Calu3 (cell line): ENCODE measurements at regions not wholly inside any gene's neighbourhood (a gene's known extent, or its start where the extent isn't known, plus 50 kb on each side); places are given as distances from the start of the nearest gene placed in this dataset.

Experiments used
- BruUV-seq: library from RNA; stranded (reverse); fragments of 400-500 nt; replicated peaks from 2 replicates; lab custom pipeline; 2021; lab: Mats Ljungman, UMichigan
- CTCF ChIA-PET: fragments of 300-600 bp; sonication (Branson Sonifier 250); formaldehyde crosslinking; loops from one replicate; lab custom pipeline; 2022; ENCODE audit warnings: antibody characterized with exemption; lab: Charles Lee
- DNase-seq: peaks from one replicate; pipeline ENCODE4 v3.0.0; 2022
- H3K27ac Mint-ChIP-seq: one replicate; pipeline ENCODE4 v1.8.0; 2022; ENCODE audit warnings: mixed read lengths; ENCODE audit not compliant: unreplicated experiment
- H3K27me3 Mint-ChIP-seq: one replicate; pipeline ENCODE4 v1.8.0; 2022; ENCODE audit warnings: mixed read lengths; ENCODE audit not compliant: unreplicated experiment
- H3K36me3 Mint-ChIP-seq: one replicate; pipeline ENCODE4 v1.8.0; 2022; ENCODE audit warnings: mild to moderate bottlenecking, moderate library complexity, mixed read lengths; ENCODE audit not compliant: insufficient read depth, unreplicated experiment
- H3K4me1 Mint-ChIP-seq: one replicate; pipeline ENCODE4 v1.8.0; 2022; ENCODE audit warnings: mild to moderate bottlenecking, low read depth, mixed read lengths; ENCODE audit not compliant: unreplicated experiment
- H3K4me3 Mint-ChIP-seq: one replicate; pipeline ENCODE4 v1.8.0; 2022; ENCODE audit warnings: mild to moderate bottlenecking, low read depth, moderate library complexity, mixed read lengths; ENCODE audit not compliant: unreplicated experiment
- H3K9me3 Mint-ChIP-seq: one replicate; pipeline ENCODE4 v1.8.0; 2022; ENCODE audit warnings: low read depth, mixed read lengths; ENCODE audit not compliant: unreplicated experiment
- CTCF ChIP-seq: fragments of 200-600 bp; IDR thresholded peaks from one replicate; pipeline ENCODE4 v1.8.0; 2022; ENCODE audit warnings: antibody characterized with exemption; ENCODE audit not compliant: unreplicated experiment
- intact Hi-C: fragments of 100-400 bp; cut with micrococcal nuclease; formaldehyde crosslinking; loops from one replicate; pipeline ENCODE4 v1.10.0; 2022; ENCODE audit not compliant: unreplicated experiment

GRCh38 chr18:61679836-61680235 is 213.0 kb downstream of the RNF152 start:
- Mint-ChIP-seq H3K4me3 (no peak overlapping the region), H3K9me3 (peaks cover 4% of the 10 kb centered on the region), H3K4me1 (no peaks in the 10 kb centered on the region), H3K36me3 (no peaks in the 10 kb centered on the region), H3K27me3 (no peaks in the 10 kb centered on the region), H3K27ac (no peak overlapping the region)
- CTCF ChIA-PET: no interaction called here
- intact Hi-C loops: no loop called here
- no peak for TF ChIP-seq CTCF
- BruUV-seq: no TSS peak
- DNase-seq: no peak

- no peak for DNase-seq
- BruUV-seq: no TSS peak
- Mint-ChIP-seq H3K4me3 (no peak overlapping the region), H3K36me3 (no peaks in the 10 kb centered on the region), H3K27me3 (peaks cover 15% of the 10 kb centered on the region), H3K27ac (no peak overlapping the region), H3K9me3 (peaks cover 4% of the 10 kb centered on the region), H3K4me1 (no peaks in the 10 kb centered on the region)
- TF ChIP-seq CTCF: no peak
- intact Hi-C loops: no loop called here
- CTCF ChIA-PET: no interaction called here
Measured at GRCh38 chr18:61677435-61677970, 215.3 kb downstream of the RNF152 start.

- CTCF ChIA-PET: interaction anchor here (0.6 kb wide), 1 partner anchor 561 kb away, joined by 3 read pairs; no protein-coding TSS in a partner anchor
- DNase-seq: no peak
- H3K4me1 Mint-ChIP-seq: no peaks in the 10 kb centered on the region
- TF ChIP-seq CTCF: no peak
- no peaks in the 10 kb centered on the region for H3K36me3 Mint-ChIP-seq
- no peak overlapping the region for H3K4me3 Mint-ChIP-seq
- intact Hi-C loops: no loop called here
- peaks cover 4% of the 10 kb centered on the region for H3K9me3 Mint-ChIP-seq
- peaks cover 18% of the 10 kb centered on the region for H3K27me3 Mint-ChIP-seq
- BruUV-seq: no TSS peak
- no peak overlapping the region for H3K27ac Mint-ChIP-seq
Measured at GRCh38 chr18:61676773-61677434, 215.9 kb downstream of the RNF152 start.

GRCh38 chr18:61669320-61669719 is 223.5 kb downstream of the RNF152 start:
- BruUV-seq: no TSS peak
- Mint-ChIP-seq H3K36me3 (no peaks in the 10 kb centered on the region), H3K27ac (no peak overlapping the region), H3K4me1 (no peaks in the 10 kb centered on the region), H3K9me3 (no peaks in the 10 kb centered on the region), H3K27me3 (peaks cover 38% of the 10 kb centered on the region), H3K4me3 (no peak overlapping the region)
- no peak for DNase-seq
- intact Hi-C loops: no loop called here
- CTCF ChIA-PET: no interaction called here
- no peak for TF ChIP-seq CTCF
